Uterus (tissue), 3 donors: ENCODE measurements at regions not wholly inside any gene's neighbourhood (a gene's known extent, or its start where the extent isn't known, plus 50 kb on each side); places are given as distances from the start of the nearest gene placed in this dataset.

Experiments
- DNase-seq, 2 donors: peaks; one replicate each; pipeline ENCODE4 v3.0.0-alpha.2; 2019 to 2020
- H3K27ac ChIP-seq, 2 donors: fragments of 200-600 bp; sonication (generic); 1 replicate in 1 of 2; 2 replicates in 1 of 2; pipeline ENCODE4 v1.5.1; 2016 to 2018
- H3K27me3 ChIP-seq, 2 donors: fragments of 200-600 bp; sonication (generic); one replicate each; pipeline ENCODE4 v1.5.1; 2018 to 2019; ENCODE audit warnings: control low read depth in 1 of 2
- H3K36me3 ChIP-seq, 2 donors: fragments of 200-600 bp; sonication (generic); one replicate each; pipeline ENCODE4 v1.5.1; 2019; ENCODE audit warnings: control low read depth in 1 of 2
- H3K4me1 ChIP-seq, 2 donors: fragments of 200-600 bp; sonication (generic); one replicate each; pipeline ENCODE4 v1.5.1; 2018 to 2019; ENCODE audit warnings: control low read depth in 1 of 2
- H3K4me3 ChIP-seq, 2 donors: fragments of 200-600 bp; sonication (generic); 1 replicate in 1 of 2; 2 replicates in 1 of 2; pipeline ENCODE4 v1.5.1; 2018 to 2019; ENCODE audit warnings: mild to moderate bottlenecking in 1 of 2
- H3K9me3 ChIP-seq, 2 donors: fragments of 200-600 bp; sonication (generic); one replicate each; pipeline ENCODE4 v1.5.1; 2019; ENCODE audit warnings: control low read depth in 1 of 2
- POLR2A ChIP-seq, 2 donors: fragments of 450-650 bp; IDR thresholded peaks; one replicate each; pipeline ENCODE4 v1.6.1; 2016; ENCODE audit warnings: antibody characterized with exemption in 2 of 2, mild to moderate bottlenecking in 1 of 2, moderate library complexity in 1 of 2
- intact Hi-C: fragments of 100-400 bp; cut with DNase I; formaldehyde crosslinking; loops from one replicate; pipeline ENCODE4 v1.15.1; 2023; ENCODE audit warnings: low total_unique reads
- TF ChIP-seq, protein P1 (sequence below), 4 experiments: fragments of 200-600 bp in 2 of 4; fragments of 450-650 bp in 2 of 4; sonication (generic) in 2 of 4; IDR thresholded peaks; one replicate each; pipeline ENCODE4 v1.5.1; 2016 to 2019; ENCODE audit warnings: antibody characterized with exemption in 4 of 4, mild to moderate bottlenecking in 2 of 4, moderate library complexity in 1 of 4
- donor health status: DM: yes; HTN: yes; CAD: no.

DNA sequence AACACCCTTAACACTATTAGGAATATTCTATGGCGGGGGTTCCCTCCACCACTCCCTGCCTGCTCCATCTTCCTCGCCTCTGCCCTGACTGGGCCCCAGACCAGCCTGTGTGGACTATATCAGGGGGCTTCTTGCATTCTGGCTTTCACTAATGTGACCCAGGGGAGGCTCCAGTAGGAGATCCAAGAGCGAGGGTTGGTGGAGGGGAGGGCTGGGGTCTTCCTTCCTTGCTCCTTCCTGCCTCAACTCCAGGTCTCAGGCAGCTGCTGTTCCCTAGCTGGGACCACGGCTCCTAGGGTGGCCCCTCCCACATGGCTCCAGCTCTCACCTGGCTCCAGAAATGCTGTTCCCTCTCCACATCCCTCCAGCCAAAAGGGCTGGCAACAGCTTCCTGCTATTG, 257.4 kb downstream of the MATN1 start:
- DNase-seq = no peak
- no peaks in the 10 kb centered on the region for H3K27me3 ChIP-seq
- intact Hi-C loops = no loop called here
- no peak overlapping the region for H3K27ac ChIP-seq
- H3K9me3 ChIP-seq = no peaks in the 10 kb centered on the region
- TF ChIP-seq POLR2A (IDR thresholded peaks at IDR 0.05) = no peak
- TF ChIP-seq, protein P1, sequence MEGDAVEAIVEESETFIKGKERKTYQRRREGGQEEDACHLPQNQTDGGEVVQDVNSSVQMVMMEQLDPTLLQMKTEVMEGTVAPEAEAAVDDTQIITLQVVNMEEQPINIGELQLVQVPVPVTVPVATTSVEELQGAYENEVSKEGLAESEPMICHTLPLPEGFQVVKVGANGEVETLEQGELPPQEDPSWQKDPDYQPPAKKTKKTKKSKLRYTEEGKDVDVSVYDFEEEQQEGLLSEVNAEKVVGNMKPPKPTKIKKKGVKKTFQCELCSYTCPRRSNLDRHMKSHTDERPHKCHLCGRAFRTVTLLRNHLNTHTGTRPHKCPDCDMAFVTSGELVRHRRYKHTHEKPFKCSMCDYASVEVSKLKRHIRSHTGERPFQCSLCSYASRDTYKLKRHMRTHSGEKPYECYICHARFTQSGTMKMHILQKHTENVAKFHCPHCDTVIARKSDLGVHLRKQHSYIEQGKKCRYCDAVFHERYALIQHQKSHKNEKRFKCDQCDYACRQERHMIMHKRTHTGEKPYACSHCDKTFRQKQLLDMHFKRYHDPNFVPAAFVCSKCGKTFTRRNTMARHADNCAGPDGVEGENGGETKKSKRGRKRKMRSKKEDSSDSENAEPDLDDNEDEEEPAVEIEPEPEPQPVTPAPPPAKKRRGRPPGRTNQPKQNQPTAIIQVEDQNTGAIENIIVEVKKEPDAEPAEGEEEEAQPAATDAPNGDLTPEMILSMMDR (IDR thresholded peaks at IDR 0.05) = no peak
- no peaks in the 10 kb centered on the region for H3K36me3 ChIP-seq
- no peak overlapping the region for H3K4me3 ChIP-seq
- no peaks in the 10 kb centered on the region for H3K4me1 ChIP-seq

DNA sequence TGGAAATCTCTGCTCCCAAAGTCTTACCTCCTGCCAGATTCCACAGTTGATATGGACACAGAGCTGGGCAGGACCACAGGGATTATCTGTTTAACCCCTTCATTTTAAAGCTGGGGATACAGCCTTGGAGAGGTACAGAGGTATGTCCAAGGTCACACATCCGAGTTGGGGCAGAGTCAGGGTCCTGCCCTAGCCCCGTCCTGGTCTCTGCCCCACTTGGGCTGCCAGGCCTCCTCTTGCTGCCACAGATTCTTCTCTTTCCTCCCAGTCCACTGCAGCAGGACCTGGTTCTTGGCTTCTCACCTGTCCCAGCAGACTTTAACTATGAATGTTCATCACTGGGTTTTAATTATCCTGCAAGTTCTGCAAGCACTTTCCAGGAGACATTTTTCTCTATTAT, 258.3 kb downstream of the MATN1 start:
- intact Hi-C loops = no loop called here
- TF ChIP-seq POLR2A (IDR thresholded peaks at IDR 0.05) = no peak
- TF ChIP-seq, protein P1 (IDR thresholded peaks at IDR 0.05) = no peak
- no peak for DNase-seq
- Histone ChIP-seq H3K4me1 (no peaks in the 10 kb centered on the region), H3K36me3 (no peaks in the 10 kb centered on the region), H3K4me3 (no peak overlapping the region), H3K27me3 (no peaks in the 10 kb centered on the region), H3K9me3 (no peaks in the 10 kb centered on the region), H3K27ac (no peak overlapping the region)

DNA sequence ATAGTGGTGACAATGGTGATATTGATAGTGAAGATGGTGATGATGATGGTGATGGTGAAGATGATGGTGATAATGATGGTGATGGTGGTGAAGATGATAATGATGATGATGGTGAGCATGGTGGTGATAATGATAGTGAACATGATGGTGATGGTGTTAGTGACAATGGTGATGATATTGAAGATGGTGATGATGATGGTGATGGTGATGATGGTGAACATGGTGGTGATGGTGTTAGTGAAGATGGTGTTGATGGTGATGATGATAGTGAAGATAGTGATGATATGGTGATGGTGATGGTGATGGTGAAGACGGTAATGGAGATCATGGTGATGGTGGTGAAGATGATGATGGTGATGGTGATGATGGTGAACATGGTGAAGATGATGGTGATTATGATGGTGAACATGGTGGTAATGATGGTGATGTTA, 259.2 kb downstream of the MATN1 start:
- intact Hi-C loops = no loop called here
- Histone ChIP-seq H3K4me3 (no peak overlapping the region), H3K27ac (no peak overlapping the region), H3K27me3 (no peaks in the 10 kb centered on the region), H3K36me3 (no peaks in the 10 kb centered on the region), H3K9me3 (no peaks in the 10 kb centered on the region), H3K4me1 (no peaks in the 10 kb centered on the region)
- no peak for TF ChIP-seq POLR2A (IDR thresholded peaks at IDR 0.05)
- TF ChIP-seq, protein P1 (IDR thresholded peaks at IDR 0.05) = no peak
- DNase-seq = no peak

DNA sequence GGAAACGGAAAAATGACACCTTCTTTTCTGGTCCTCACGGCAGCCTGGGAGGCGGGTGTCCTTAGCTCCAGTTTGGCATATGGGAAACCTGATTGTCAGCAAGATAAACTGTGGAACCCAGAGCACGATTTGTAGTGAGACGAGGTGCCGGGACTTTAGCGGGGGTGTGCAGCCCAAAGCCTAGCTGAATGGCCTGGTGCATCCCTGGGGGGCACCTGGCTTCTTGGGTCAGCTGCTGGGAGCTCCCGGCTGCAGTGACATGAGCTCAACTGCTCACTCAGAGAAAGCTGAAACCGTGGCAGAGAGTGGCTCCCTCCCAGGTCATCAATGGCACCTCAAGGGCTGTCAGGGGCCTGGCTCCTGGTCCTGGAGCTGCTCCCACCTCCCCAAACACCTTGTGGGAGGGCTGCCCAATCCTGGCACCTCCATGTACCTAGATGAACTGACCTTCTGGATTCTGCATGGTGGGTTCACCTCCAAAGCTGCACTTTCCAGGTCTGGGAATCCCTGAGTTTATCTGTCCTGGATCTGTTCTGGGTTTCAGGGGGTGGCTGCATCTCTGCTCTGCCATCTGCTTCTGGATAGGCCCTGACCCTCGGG, 260.5 kb downstream of the MATN1 start:
- no peak for DNase-seq
- no peaks in the 10 kb centered on the region for H3K27me3 ChIP-seq
- no peaks in the 10 kb centered on the region for H3K9me3 ChIP-seq
- H3K4me3 ChIP-seq = no peak overlapping the region
- H3K4me1 ChIP-seq = no peaks in the 10 kb centered on the region
- no peak overlapping the region for H3K27ac ChIP-seq
- no peaks in the 10 kb centered on the region for H3K36me3 ChIP-seq
- intact Hi-C loops = no loop called here
- TF ChIP-seq, protein P1 (IDR thresholded peaks at IDR 0.05) = no peak
- no peak for TF ChIP-seq POLR2A (IDR thresholded peaks at IDR 0.05)

DNA sequence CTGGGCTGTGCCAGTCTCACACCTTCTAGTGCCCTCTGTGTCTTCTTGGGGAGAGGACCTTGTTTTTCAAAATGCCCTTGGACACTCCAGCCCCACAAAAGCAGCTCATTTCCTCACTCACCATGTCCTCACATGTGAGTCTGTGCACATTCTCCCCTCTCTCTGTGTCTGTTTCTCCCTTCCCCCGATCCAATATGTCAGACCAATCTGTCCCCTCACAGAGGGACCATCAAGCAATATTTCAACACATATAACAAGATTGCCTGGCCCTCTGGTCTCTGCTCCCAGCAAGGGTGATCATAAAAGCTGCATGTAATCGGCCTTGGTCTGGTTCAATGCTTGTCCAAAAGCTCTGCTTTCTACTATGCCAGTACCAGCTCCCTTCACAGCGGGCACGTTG, 261.2 kb downstream of the MATN1 start:
- H3K4me1 ChIP-seq = no peaks in the 10 kb centered on the region
- no peak overlapping the region for H3K4me3 ChIP-seq
- H3K9me3 ChIP-seq = no peaks in the 10 kb centered on the region
- no peaks in the 10 kb centered on the region for H3K36me3 ChIP-seq
- no peak for DNase-seq
- no peak for TF ChIP-seq POLR2A (IDR thresholded peaks at IDR 0.05)
- TF ChIP-seq, protein P1 (IDR thresholded peaks at IDR 0.05) = no peak
- intact Hi-C loops = no loop called here
- H3K27ac ChIP-seq = no peak overlapping the region
- no peaks in the 10 kb centered on the region for H3K27me3 ChIP-seq
